CD1c-positive myeloid dendritic cell (primary cell): ENCODE measurements at regions not wholly inside any gene's neighbourhood (a gene's known extent, or its start where the extent isn't known, plus 50 kb on each side); places are given as distances from the start of the nearest gene placed in this dataset.
"Not testable (repeated sequence)": the region's sequence is repeated elsewhere in the genome, so short reads cannot be mapped to it uniquely, and the experiment has no call there.

Experiments used
- DNase-seq: peaks from one replicate; pipeline ENCODE4 v3.0.0-alpha.2; 2016; ENCODE audit errors: extremely low spot score

DNA sequence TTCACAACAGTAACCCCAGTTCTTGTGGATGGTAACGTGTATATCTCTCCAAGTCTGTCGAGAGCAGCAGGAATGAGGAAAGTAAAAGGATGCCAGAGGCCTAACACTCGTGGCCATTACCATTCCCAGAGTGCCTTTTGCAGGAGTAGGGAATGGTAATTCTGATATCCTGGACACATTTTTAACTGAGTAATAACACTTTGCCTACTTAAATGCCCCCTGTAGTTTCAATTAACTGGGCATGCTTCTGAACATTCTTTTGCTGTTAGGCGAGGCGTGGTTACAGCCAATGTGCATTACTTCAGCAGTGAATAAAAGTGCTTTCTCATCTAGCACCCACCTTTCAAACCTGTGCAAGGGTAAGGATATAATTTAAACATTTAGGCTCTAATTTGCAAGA lies 258.5 kb upstream of the ADGRL2 start:
- DNase-seq: no peak

GRCh38 chr1:81540216-81540615 lies 260.5 kb upstream of the ADGRL2 start:
- DNase-seq: no peak

GRCh38 chr1:81529014-81529413 lies 271.7 kb upstream of the ADGRL2 start:
- no peak for DNase-seq

DNA sequence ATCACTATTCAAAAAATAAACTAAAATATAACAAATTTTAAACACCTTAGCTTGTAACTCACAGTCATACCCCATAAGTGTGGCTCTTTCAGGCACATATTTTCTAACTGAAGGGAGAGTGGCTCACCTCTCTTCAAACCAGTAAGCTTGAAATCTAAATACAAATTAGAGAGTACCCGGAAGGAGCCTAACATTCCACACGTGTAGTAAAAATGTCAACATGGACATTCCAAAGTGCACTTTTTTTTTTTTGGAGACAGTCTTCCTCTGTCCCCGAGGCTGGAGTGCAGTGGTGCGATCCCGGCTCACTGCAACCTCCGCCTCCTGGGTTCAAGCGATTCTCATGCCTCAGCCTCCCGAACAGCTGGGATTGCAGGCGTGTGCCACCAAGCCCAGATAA lies 275.6 kb upstream of the ADGRL2 start:
- DNase-seq: no peak

GRCh38 chr1:81519987-81520386 lies 280.7 kb upstream of the ADGRL2 start:
- DNase-seq: no peak

GRCh38 chr1:81517987-81518386 lies 282.7 kb upstream of the ADGRL2 start:
- no peak for DNase-seq

GRCh38 chr1:81513796-81514354 lies 286.9 kb upstream of the ADGRL2 start:
- no peak for DNase-seq

- no peak for DNase-seq
Measured at GRCh38 chr1:81512252-81513003, 288.3 kb upstream of the ADGRL2 start.

GRCh38 chr1:81511281-81511680 lies 289.5 kb upstream of the ADGRL2 start:
- DNase-seq: no peak

GRCh38 chr1:81510701-81511100 lies 290.0 kb upstream of the ADGRL2 start:
- no peak for DNase-seq

DNA sequence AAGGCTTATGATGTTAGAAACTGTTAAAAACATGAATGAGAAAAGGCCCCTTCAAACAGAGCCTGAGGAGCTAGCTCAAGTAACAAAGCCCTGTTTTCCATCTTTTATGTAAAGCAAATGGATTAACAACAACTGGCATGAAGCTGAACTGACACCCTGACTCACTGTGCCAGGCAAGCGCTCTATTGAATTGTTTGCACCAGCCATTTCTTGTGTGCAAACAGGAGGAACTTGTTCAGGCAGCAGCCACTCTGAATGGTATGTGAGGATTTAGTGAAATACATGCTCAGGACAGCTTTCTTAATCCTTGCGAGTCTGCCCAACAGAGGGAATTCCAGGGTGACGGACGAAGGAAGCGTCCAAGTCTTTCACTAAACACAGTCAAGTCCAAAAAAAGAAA lies 291.1 kb upstream of the ADGRL2 start:
- DNase-seq: no peak

- no peak for DNase-seq
Measured at GRCh38 chr1:81506699-81507098, 294.0 kb upstream of the ADGRL2 start.

DNA sequence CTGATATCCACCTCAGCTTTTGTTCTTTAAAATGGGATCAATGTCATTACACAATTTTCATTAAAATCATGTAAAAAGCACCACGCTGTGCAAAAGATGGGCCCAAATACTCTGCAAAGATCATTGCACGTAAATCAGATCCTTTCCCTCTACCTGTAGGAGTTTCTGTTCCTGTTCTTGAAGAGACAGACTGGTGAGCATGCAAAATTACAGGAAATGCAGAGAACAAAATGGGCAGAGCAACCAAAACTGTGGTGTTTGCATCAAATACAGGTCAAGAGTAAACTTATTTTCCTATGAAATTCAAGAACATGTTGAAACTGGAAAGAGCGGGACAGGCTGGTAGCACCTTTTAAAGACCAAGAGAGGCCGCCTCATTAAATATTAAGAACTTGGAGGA lies 294.9 kb upstream of the ADGRL2 start:
- DNase-seq: no peak

DNA sequence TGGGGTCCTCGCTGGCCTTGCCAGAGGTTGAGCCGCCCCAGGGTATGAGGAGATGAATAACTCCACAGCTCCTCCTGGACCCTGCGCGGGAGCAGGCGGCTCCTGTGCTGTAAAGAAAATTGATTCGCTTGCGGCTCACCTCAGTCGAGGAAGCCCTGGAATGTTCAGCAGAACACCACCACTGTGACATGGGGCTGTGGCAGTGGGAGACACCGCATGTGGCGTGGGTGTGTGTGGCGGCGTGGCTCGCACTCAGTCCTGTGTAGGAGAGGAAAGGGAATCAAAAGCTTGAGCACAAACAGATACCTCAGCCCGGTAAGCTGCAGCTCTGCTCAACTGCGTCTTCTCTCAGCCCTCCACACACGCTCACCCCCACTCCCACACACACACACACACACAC lies 295.9 kb upstream of the ADGRL2 start:
- DNase-seq: not testable (repeated sequence)

GRCh38 chr1:81502705-81503104 lies 298.0 kb upstream of the ADGRL2 start:
- not testable (repeated sequence) for DNase-seq

- DNase-seq: not testable (repeated sequence)
Measured at GRCh38 chr1:81501485-81501884, 299.2 kb upstream of the ADGRL2 start.

DNA sequence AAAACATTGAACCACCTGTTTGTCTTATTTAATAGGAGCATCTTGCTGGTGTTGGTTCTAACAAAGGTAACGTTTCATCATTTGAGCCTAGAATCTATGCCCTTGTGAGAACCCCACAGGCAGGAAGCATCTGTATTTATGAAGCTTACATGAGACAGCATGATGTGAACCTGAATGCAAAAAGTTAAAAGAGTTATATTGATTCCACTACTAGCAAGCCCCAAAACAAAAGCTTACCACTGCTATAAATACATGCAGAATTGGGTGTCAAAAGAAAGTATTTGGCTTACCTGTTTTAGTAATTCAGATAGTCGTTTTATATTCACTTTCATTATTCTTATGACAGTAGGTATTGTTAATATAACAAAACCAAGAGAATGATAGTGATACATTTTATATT lies 301.2 kb upstream of the ADGRL2 start:
- DNase-seq: no peak

- no peak for DNase-seq
Measured at GRCh38 chr1:81498471-81499462, 302.0 kb upstream of the ADGRL2 start.

- no peak for DNase-seq
Measured at GRCh38 chr1:81496349-81496748, 304.4 kb upstream of the ADGRL2 start.

- DNase-seq: no peak
Measured at GRCh38 chr1:81493102-81493869, 307.4 kb upstream of the ADGRL2 start.

- no peak for DNase-seq
Measured at GRCh38 chr1:81492628-81493027, 308.1 kb upstream of the ADGRL2 start.

- no peak for DNase-seq
Measured at GRCh38 chr1:81490614-81491013, 310.1 kb upstream of the ADGRL2 start.
